Heart left ventricle (tissue), 13 donors: ENCODE measurements at regions not wholly inside any gene's neighbourhood (a gene's known extent, or its start where the extent isn't known, plus 50 kb on each side); places are given as distances from the start of the nearest gene placed in this dataset.

Experiments
- POLR2A ChIP-seq, 2 donors: fragments of 450-650 bp; IDR thresholded peaks; one replicate each; pipeline ENCODE4 v1.6.1; 2017; ENCODE audit warnings: antibody characterized with exemption in 2 of 2, mild to moderate bottlenecking in 2 of 2, moderate library complexity in 2 of 2
- TF ChIP-seq, protein P1 (sequence below), 12 donors: fragments of 200-600 bp; sonication (generic) in 4 of 12; IDR thresholded peaks; one replicate each; pipeline versions ENCODE4 v1.5.0 to v1.8.0; 2018 to 2022; ENCODE audit warnings: antibody characterized with exemption in 12 of 12, mild to moderate bottlenecking in 5 of 12
- donor health status: ischemic (EF 13 %, LVEDD 7.1; RV severe dilation, severe dysfunction).
- donor health status: DM: no; HTN: yes; CAD: no.
- donor health status: DM: no; HTN: no; CAD: no.
- donor health status: ischemic (EF 25% LVEDD 6.9; RV normal size, moderate dysfunction).
- donor health status: ischemic (EF 25% LVEDD 5.7; RV mildly dilated, moderate dysfunction).
- donor health status: ischemic (EF 35%, LVEDD 5.7; RV mildly dilated, moderate dysfunction).
- donor health status: nonischemic (EF 11% LVEDD 7.7; RV severe dilation, severe dysfunction).
- donor health status: DM: yes; HTN: yes; CAD: no.
- donor health status: PGD.
- donor health status: ischemic (EF 29% LVEDD 5.4; RV normal size, mild dysfunction).
- donor health status: nonischemic (EF 23%, LVEDD 6.1; RV moderate dilation, normal function).

DNA sequence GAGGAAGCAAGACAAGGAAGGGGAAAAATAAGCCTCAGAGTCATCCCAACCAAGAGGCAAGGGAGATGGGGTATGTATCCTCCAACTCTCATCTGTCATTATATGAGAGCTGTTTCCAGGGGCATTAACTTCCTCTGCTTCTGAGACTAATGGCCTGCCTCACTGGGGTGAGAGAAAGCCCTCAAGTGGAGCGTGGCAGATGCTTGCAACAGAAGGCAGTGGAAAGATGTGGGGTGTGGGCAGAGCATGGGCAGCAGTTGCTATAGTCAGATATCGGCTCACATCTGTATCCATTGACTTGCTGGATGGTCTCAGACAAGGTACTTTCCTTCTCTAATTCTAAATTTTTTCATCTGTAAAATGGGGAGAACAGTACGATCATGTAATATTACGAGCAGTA, 81.7 kb upstream of the PLCL2 start:
- no peak for TF ChIP-seq POLR2A (IDR thresholded peaks at IDR 0.05)
- TF ChIP-seq, protein P1, sequence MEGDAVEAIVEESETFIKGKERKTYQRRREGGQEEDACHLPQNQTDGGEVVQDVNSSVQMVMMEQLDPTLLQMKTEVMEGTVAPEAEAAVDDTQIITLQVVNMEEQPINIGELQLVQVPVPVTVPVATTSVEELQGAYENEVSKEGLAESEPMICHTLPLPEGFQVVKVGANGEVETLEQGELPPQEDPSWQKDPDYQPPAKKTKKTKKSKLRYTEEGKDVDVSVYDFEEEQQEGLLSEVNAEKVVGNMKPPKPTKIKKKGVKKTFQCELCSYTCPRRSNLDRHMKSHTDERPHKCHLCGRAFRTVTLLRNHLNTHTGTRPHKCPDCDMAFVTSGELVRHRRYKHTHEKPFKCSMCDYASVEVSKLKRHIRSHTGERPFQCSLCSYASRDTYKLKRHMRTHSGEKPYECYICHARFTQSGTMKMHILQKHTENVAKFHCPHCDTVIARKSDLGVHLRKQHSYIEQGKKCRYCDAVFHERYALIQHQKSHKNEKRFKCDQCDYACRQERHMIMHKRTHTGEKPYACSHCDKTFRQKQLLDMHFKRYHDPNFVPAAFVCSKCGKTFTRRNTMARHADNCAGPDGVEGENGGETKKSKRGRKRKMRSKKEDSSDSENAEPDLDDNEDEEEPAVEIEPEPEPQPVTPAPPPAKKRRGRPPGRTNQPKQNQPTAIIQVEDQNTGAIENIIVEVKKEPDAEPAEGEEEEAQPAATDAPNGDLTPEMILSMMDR (IDR thresholded peaks at IDR 0.05), result no peak
